ENCODE measurements at regions not wholly inside any gene's neighbourhood (a gene's known extent, or its start where the extent isn't known, plus 50 kb on each side); places are given as distances from the start of the nearest gene placed in this dataset.

- Histone ChIP-seq H3K79me2 (ENCODE audit: insufficient read depth, low read length) (no peaks in the 10 kb centered on the region), H3K4me1 (ENCODE audit: insufficient read depth, low read length) (peaks cover 6% of the 10 kb centered on the region), H3K36me3 (ENCODE audit: insufficient read depth, low read length) (no peaks in the 10 kb centered on the region), H3K9ac (ENCODE audit: low read length) (no peak overlapping the region), H3K27ac (ENCODE audit: low read depth, low read length) (no peak overlapping the region), H2AFZ (ENCODE audit: low read depth, low read length) (no peak overlapping the region), H3K27me3 (ENCODE audit: insufficient read depth, low read length) (no peaks in the 10 kb centered on the region), H4K20me1 (ENCODE audit: insufficient read depth, low read length) (no peaks in the 10 kb centered on the region), H3K4me3 (ENCODE audit: insufficient read depth, low read depth, low read length) (no peak overlapping the region), H3K9me3 (ENCODE audit: insufficient read depth, low read depth, low read length) (no peaks in the 10 kb centered on the region), H3K4me2 (ENCODE audit: low read length) (no peak overlapping the region)
- Mint-ChIP-seq H3K4me1 (ENCODE audit: low read depth, unreplicated experiment) (peaks cover 8% of the 10 kb centered on the region), H3K9me3 (ENCODE audit: unreplicated experiment) (peaks cover 2% of the 10 kb centered on the region), H3K36me3 (ENCODE audit: low read depth, unreplicated experiment) (no peaks in the 10 kb centered on the region), H3K27me3 (ENCODE audit: low read depth, unreplicated experiment) (no peaks in the 10 kb centered on the region), H3K4me3 (ENCODE audit: unreplicated experiment) (no peak overlapping the region), H3K27ac (ENCODE audit: unreplicated experiment) (no peak overlapping the region)
- TF ChIP-seq EZH2 (IDR thresholded peaks at IDR 0.05; ENCODE audit: insufficient read depth, low read length) (no peak), CTCF (IDR thresholded peaks at IDR 0.05; ENCODE audit: insufficient read depth, low read depth, low read length) (no peak)
- DNase-seq (ENCODE audit: low read depth) (no peak), FAIRE-seq (no peak)
These were observed 1982.5 kb upstream of the PIK3C3 start for GRCh38 chr18:39972521-39972920.

GRCh38 chr18:39969803-39970494, 1985.1 kb upstream of the PIK3C3 start:
- Histone ChIP-seq H3K9ac (ENCODE audit: low read length) (no peak overlapping the region), H3K4me2 (ENCODE audit: low read length) (peak overlapping the region; percentile 43), H3K4me3 (ENCODE audit: insufficient read depth, low read depth, low read length) (no peak overlapping the region), H3K36me3 (ENCODE audit: insufficient read depth, low read length) (no peaks in the 10 kb centered on the region), H3K79me2 (ENCODE audit: insufficient read depth, low read length) (no peaks in the 10 kb centered on the region), H3K27me3 (ENCODE audit: insufficient read depth, low read length) (no peaks in the 10 kb centered on the region), H2AFZ (ENCODE audit: low read depth, low read length) (peak overlapping the region; percentile 1), H4K20me1 (ENCODE audit: insufficient read depth, low read length) (no peaks in the 10 kb centered on the region), H3K4me1 (ENCODE audit: insufficient read depth, low read length) (peaks cover 6% of the 10 kb centered on the region), H3K9me3 (ENCODE audit: insufficient read depth, low read depth, low read length) (no peaks in the 10 kb centered on the region), H3K27ac (ENCODE audit: low read depth, low read length) (no peak overlapping the region)
- FAIRE-seq (no peak), DNase-seq (ENCODE audit: low read depth) (no peak)
- TF ChIP-seq EZH2 (IDR thresholded peaks at IDR 0.05; ENCODE audit: insufficient read depth, low read length), result no peak
- TF ChIP-seq CTCF (IDR thresholded peaks at IDR 0.05; ENCODE audit: insufficient read depth, low read depth, low read length), result no peak
- peaks cover 8% of the 10 kb centered on the region for H3K4me1 Mint-ChIP-seq (ENCODE audit: low read depth, unreplicated experiment)
- H3K27me3 Mint-ChIP-seq (ENCODE audit: low read depth, unreplicated experiment), result no peaks in the 10 kb centered on the region
- H3K36me3 Mint-ChIP-seq (ENCODE audit: low read depth, unreplicated experiment), result no peaks in the 10 kb centered on the region
- peaks cover under 1% of the 10 kb centered on the region for H3K9me3 Mint-ChIP-seq (ENCODE audit: unreplicated experiment)
- no peak overlapping the region for H3K27ac Mint-ChIP-seq (ENCODE audit: unreplicated experiment)
- no peak overlapping the region for H3K4me3 Mint-ChIP-seq (ENCODE audit: unreplicated experiment)

GRCh38 chr18:39966275-39966674, 1988.8 kb upstream of the PIK3C3 start:
- DNase-seq (ENCODE audit: low read depth), result no peak
- FAIRE-seq, result no peak
- Histone ChIP-seq H3K4me1 (ENCODE audit: insufficient read depth, low read length) (peaks cover 6% of the 10 kb centered on the region), H2AFZ (ENCODE audit: low read depth, low read length) (no peak overlapping the region), H3K4me2 (ENCODE audit: low read length) (no peak overlapping the region), H3K27me3 (ENCODE audit: insufficient read depth, low read length) (no peaks in the 10 kb centered on the region), H3K9me3 (ENCODE audit: insufficient read depth, low read depth, low read length) (no peaks in the 10 kb centered on the region), H3K79me2 (ENCODE audit: insufficient read depth, low read length) (no peaks in the 10 kb centered on the region), H3K36me3 (ENCODE audit: insufficient read depth, low read length) (no peaks in the 10 kb centered on the region), H3K9ac (ENCODE audit: low read length) (no peak overlapping the region), H3K27ac (ENCODE audit: low read depth, low read length) (no peak overlapping the region), H4K20me1 (ENCODE audit: insufficient read depth, low read length) (no peaks in the 10 kb centered on the region), H3K4me3 (ENCODE audit: insufficient read depth, low read depth, low read length) (no peak overlapping the region)
- no peaks in the 10 kb centered on the region for H3K36me3 Mint-ChIP-seq (ENCODE audit: low read depth, unreplicated experiment)
- H3K4me3 Mint-ChIP-seq (ENCODE audit: unreplicated experiment), result no peak overlapping the region
- H3K4me1 Mint-ChIP-seq (ENCODE audit: low read depth, unreplicated experiment), result peaks cover 11% of the 10 kb centered on the region
- no peaks in the 10 kb centered on the region for H3K9me3 Mint-ChIP-seq (ENCODE audit: unreplicated experiment)
- TF ChIP-seq CTCF (IDR thresholded peaks at IDR 0.05; ENCODE audit: insufficient read depth, low read depth, low read length), result peak; percentile 18
- no peak for TF ChIP-seq EZH2 (IDR thresholded peaks at IDR 0.05; ENCODE audit: insufficient read depth, low read length)
- H3K27ac Mint-ChIP-seq (ENCODE audit: unreplicated experiment), result no peak overlapping the region
- no peaks in the 10 kb centered on the region for H3K27me3 Mint-ChIP-seq (ENCODE audit: low read depth, unreplicated experiment)
